Epithelial cell of esophagus (primary cell): ENCODE measurements at regions not wholly inside any gene's neighbourhood (a gene's known extent, or its start where the extent isn't known, plus 50 kb on each side); places are given as distances from the start of the nearest gene placed in this dataset.

Experiments used
- DNase-seq: peaks from one replicate; pipeline ENCODE4 v3.0.0; 2010; ENCODE audit warnings: low read depth
- H3K4me3 ChIP-seq: 2 replicates; pipeline ENCODE4 v1.5.1; 2011; ENCODE audit warnings: mild to moderate bottlenecking, low read length, control low read depth
- CTCF ChIP-seq: IDR thresholded peaks from 2 replicates; pipeline ENCODE4 v1.5.1; 2011; ENCODE audit warnings: low read depth, mild to moderate bottlenecking, low read length, control low read depth, inconsistent platforms; ENCODE audit not compliant: insufficient read depth; ENCODE audit errors: missing control alignments

DNA sequence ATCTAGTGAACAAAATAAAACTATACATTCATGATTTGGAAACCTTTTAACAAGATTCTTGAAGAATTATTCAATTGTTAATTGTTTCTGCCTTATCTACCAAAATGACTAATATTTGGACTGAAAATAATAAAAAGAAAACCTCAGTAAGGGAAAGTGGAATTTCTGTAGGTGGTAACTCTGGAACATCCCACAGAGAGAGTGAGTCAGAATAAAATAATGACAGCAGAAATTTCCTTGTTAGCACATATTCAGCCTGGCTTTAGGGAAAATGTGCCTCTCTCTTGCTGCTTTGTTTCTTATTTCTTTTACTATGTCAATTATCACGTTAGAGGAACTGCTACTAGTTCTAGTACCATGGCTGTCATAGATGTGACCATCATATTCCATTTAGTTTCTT is 421.5 kb upstream of the GNPDA2 start:
- no peak for TF ChIP-seq CTCF
- H3K4me3 ChIP-seq, result no peak overlapping the region
- peak; percentile 2 for DNase-seq

DNA sequence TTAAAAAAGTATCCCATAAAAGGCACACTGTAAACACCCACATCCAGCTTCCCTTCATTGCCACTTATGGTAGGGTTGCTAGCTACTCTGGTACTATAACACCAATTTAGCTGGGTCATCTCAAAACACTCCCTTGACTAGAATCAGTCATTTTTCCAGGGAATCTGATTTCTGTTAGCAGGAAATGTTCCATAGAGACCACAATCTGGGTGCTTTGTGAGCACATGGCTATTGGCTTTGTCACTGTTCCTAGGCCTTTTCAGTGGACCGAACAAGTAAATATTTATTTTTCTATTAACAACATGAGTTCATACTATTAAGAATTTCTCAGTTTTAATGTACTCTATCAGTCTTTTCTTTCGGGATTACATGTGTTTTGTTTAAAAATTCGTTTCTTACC is 404.7 kb upstream of the GNPDA2 start:
- no peak for TF ChIP-seq CTCF
- H3K4me3 ChIP-seq, result no peak overlapping the region
- DNase-seq, result no peak

GRCh38 chr4:45122406-45122805 is 396.1 kb upstream of the GNPDA2 start:
- DNase-seq, result no peak
- no peak overlapping the region for H3K4me3 ChIP-seq
- TF ChIP-seq CTCF, result no peak

DNA sequence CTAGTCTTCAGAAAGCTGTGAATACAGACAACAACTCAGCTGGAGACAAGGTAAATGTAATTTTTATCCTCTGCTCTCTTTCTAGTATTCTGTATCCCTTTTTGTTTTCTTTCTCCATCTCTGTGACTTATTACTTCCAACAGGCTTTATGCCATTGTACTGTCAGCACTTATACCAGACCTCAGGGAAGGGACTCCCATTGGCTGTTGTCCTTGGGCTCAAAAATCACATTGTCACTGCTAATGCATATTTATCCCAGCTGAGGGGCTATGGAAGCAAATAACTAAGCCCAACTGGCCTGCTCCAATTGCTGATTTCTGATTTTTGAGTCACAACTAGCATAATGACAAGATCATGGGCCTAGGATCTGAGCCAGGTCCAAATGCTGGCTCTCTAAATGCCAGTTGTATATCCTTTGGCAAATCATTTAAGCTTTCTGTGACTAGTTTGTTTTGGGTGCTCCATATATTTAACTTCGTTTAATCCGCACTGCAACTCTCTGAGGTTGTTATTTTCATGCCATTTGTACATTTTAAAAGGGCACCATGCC is 395.1 kb upstream of the GNPDA2 start:
- TF ChIP-seq CTCF, result no peak
- no peak for DNase-seq
- no peak overlapping the region for H3K4me3 ChIP-seq

GRCh38 chr4:45120163-45120562 is 393.8 kb upstream of the GNPDA2 start:
- H3K4me3 ChIP-seq, result no peak overlapping the region
- peak; percentile 10 for DNase-seq
- TF ChIP-seq CTCF, result no peak

- DNase-seq, result no peak
- no peak overlapping the region for H3K4me3 ChIP-seq
- no peak for TF ChIP-seq CTCF
Measured at GRCh38 chr4:45119376-45119775, 393.0 kb upstream of the GNPDA2 start.

DNA sequence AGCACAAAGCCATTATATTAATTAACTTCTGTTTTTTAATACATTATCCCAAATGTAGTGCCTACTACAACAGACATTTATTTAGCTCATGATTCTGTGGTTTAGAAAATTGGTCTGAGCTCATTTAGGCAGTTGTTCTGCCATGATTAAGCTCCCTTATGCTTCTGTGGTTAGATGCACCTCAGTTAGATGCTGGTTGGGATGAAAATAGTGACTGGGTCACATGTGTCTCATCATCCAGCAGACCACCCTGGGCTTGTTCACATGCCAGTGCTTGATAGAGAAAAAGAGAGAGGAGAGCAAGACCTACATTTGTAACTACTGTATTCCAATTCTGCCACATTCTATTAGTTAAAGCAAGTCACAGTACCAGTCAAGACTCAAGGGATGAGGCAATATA is 376.4 kb upstream of the GNPDA2 start:
- no peak for TF ChIP-seq CTCF
- no peak overlapping the region for H3K4me3 ChIP-seq
- no peak for DNase-seq
